Aorta (tissue), 5 donors: ENCODE measurements at regions not wholly inside any gene's neighbourhood (a gene's known extent, or its start where the extent isn't known, plus 50 kb on each side); places are given as distances from the start of the nearest gene placed in this dataset.

Experiments used
- ATAC-seq: fragments of 200-7000 bp; cut with Tn5 transposase; one replicate; pipeline ENCODE4 v1.9.1; 2022; ENCODE audit warnings: moderate library complexity; ENCODE audit not compliant: low FRiP score
- DNase-seq, 2 donors: peaks; one replicate each; pipeline ENCODE4 v3.0.0-alpha.2; 2020
- H3K27ac ChIP-seq, 2 donors: one replicate each; pipeline ENCODE4 v1.5.1; 2013; ENCODE audit warnings: low read length in 2 of 2, mild to moderate bottlenecking in 2 of 2, moderate library complexity in 2 of 2, control low read depth in 1 of 2, inconsistent platforms in 1 of 2, low read depth in 1 of 2
- H3K27me3 ChIP-seq, 2 donors: one replicate each; pipeline ENCODE4 v1.6.1; 2013; ENCODE audit warnings: control low read depth in 1 of 2, low read length in 1 of 2, mild to moderate bottlenecking in 1 of 2, moderate library complexity in 1 of 2; ENCODE audit not compliant: insufficient read depth in 2 of 2, control insufficient read depth in 1 of 2
- H3K36me3 ChIP-seq, 2 donors: one replicate each; pipeline ENCODE4 v1.6.1; 2013; ENCODE audit warnings: control low read depth in 1 of 2, low read length in 1 of 2, mild to moderate bottlenecking in 1 of 2; ENCODE audit not compliant: insufficient read depth in 2 of 2, control insufficient read depth in 1 of 2
- H3K4me1 ChIP-seq, 2 donors: one replicate each; pipeline ENCODE4 v1.6.1; 2013; ENCODE audit warnings: low read length in 2 of 2, control low read depth in 1 of 2, mild to moderate bottlenecking in 1 of 2, moderate library complexity in 1 of 2; ENCODE audit not compliant: insufficient read depth in 2 of 2, control insufficient read depth in 1 of 2
- H3K4me3 ChIP-seq, 2 donors: one replicate each; pipeline ENCODE4 v1.5.1; 2013; ENCODE audit warnings: low read length in 2 of 2, control low read depth in 1 of 2, mild to moderate bottlenecking in 1 of 2
- H3K9me3 ChIP-seq: one replicate; pipeline ENCODE4 v1.6.1; 2013; ENCODE audit warnings: mild to moderate bottlenecking, low read length; ENCODE audit not compliant: control insufficient read depth
- WGBS, 2 donors: extraction: QIAGEN DNeasy Blood & Tissue Kit; methylation state at CpG; one replicate each; pipeline ENCODE4 v1.1.7; 2013; 5-methylcytosine and 5-hydroxymethylcytosine counted together
- intact Hi-C, 2 donors: fragments of 100-400 bp; cut with DNase I; formaldehyde crosslinking; loops; one replicate each; pipeline versions ENCODE4 v1.14.2 to v1.15.0; 2022
- donor health status: healthy with polysubstance abuse.
- donor health status: Bipolar disorder and iron deficiency.
- donor health status: DM: no; HTN: no; CAD: no.
- donor health status: DM: no; HTN: no; CAD: no.
- donor health status: DM: yes; HTN: yes; CAD: no.

DNA sequence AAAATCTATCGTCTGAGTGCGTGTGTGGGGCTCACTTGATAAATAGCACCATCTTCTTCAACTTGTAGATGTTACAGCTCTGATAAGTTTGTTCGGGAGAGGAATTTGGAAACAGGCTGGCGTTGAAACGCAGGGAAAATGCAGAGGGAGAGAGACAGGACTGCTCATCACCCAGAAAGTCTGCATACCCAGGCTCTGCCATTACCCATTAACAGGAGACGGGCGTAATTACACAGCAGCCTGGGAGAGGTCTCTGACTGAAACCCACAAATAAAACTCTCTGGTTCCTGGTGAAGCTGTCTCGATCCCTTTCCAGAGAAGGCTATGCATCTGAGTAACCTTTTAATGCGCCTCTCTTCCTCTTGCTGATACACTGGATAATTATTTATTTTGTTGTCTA is 547.3 kb downstream of the BCL11B start:
- Histone ChIP-seq H3K27ac (no peak overlapping the region), H3K36me3 (no peaks in the 10 kb centered on the region), H3K4me3 (no peak overlapping the region), H3K4me1 (no peaks in the 10 kb centered on the region), H3K27me3 (no peaks in the 10 kb centered on the region), H3K9me3 (no peaks in the 10 kb centered on the region)
- 42 to 46% methylated on average over 9 of the region's 9 CpGs for WGBS, 2 donors
- ATAC-seq (no peak), DNase-seq (no peak)
- intact Hi-C loops = no loop called here

DNA sequence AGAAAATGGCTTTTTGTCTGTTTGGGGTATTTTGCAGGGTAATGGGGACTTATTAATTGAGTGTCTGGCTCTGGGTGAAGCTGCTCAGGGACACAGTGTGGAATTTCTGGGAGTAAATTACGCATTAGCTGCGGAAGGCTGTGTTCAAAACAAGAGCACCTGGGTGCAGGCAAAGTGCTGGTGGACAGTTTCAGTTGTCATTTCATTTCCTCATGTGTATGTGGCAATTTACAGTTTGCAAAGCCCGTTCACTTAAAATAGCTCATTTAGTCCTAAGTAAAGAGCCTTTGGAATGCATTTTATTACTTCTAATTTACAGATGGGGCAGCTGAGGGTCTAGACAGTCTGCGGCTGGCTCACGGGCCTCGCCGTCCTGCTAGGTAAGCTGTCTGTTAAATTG is 546.8 kb downstream of the BCL11B start:
- intact Hi-C loops = no loop called here
- no peak for DNase-seq
- WGBS, 2 donors = 55 to 63% methylated on average over 7 of the region's 7 CpGs
- no peaks in the 10 kb centered on the region for H3K4me1 ChIP-seq
- H3K9me3 ChIP-seq = no peaks in the 10 kb centered on the region
- no peak overlapping the region for H3K4me3 ChIP-seq
- H3K27me3 ChIP-seq = no peaks in the 10 kb centered on the region
- no peak for ATAC-seq
- H3K36me3 ChIP-seq = no peaks in the 10 kb centered on the region
- H3K27ac ChIP-seq = no peak overlapping the region

DNA sequence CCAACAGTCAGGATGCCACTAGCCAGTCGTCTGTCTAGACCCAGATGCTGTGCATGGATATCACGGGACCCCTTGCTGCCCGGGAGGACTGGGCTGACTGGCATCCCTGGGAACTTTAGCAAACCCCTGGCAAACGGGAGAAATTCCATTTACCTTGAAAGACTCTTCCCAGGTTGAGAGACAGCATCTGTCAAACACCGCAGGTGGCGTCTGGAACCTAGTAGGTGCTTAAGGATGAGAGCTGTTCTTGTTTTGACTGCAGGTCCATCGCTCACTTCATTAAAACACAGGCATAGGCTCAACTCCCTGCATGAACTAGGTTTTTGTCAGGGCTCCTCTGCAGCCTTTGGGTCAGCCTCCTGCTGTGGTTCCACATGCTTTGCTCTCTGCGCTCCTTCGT is 546.3 kb downstream of the BCL11B start:
- Histone ChIP-seq H3K9me3 (no peaks in the 10 kb centered on the region), H3K27me3 (no peaks in the 10 kb centered on the region), H3K4me1 (no peaks in the 10 kb centered on the region), H3K27ac (no peak overlapping the region), H3K36me3 (no peaks in the 10 kb centered on the region), H3K4me3 (no peak overlapping the region)
- DNase-seq (no peak), ATAC-seq (no peak)
- intact Hi-C loops = no loop called here
- WGBS, 2 donors = 76% methylated on average over 9 of the region's 9 CpGs

DNA sequence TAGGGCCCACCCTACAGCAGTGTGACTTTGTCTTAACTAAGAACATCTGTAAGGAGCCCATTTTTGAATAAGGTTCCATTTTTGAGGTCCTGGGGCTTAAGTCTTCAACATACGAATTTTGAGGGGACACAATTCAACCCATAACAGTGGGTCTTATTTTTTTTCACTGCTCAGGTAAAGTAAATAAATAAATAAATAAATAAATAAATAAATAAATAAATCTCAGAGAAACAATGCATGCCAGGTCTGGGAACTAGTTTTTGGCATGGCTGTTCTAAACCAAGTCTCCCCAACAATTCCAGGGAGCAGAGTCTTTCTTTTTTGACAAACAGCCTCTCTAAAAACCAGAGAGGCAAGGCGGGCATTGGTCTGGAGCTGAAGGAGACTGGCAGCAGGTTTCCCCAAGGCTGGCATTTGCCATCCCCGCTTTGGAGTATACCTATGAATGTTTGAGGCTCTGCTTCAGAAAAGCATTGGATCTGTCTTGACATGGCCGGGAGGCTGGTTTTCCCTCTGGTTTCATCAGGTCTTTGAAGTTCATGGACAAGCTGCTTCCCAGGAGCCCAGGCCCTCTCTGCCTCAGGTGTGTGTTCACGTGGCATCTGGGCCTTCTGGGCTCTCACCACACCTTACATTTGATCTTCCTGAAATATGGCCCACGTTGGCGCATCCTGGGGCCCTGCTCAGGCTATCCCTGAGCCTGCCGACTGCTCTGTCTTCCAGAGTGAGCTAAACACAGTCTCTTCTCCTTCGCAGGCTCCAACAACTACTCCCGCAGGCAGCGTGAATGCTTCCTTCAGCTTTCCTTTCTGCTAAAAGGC is 545.2 kb downstream of the BCL11B start:
- DNase-seq (no peak), ATAC-seq (no peak)
- WGBS, 2 donors = 81 to 90% methylated on average over 11 of the region's 11 CpGs
- Histone ChIP-seq H3K4me1 (no peaks in the 10 kb centered on the region), H3K9me3 (peaks cover 1% of the 10 kb centered on the region), H3K36me3 (no peaks in the 10 kb centered on the region), H3K27me3 (no peaks in the 10 kb centered on the region), H3K27ac (no peak overlapping the region), H3K4me3 (no peak overlapping the region)
- intact Hi-C loops = no loop called here

DNA sequence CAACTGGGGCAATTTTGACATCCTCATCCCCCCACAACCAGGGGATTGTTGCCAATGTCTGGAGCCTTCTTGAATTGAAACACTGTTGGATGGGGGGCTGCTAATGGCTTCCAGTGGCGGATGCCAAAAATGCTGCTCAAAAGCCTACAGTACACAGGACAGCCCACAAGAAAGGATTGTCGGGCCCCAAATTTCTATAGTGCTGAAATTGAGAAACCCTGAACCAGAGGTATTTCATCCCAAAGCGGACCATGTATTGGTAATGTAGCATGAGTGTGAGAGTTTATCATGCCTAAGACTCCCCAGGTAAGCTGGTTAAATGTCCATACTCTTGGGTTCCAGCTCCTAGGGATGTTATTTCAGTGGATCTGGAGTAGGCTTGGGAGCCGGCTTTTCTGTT is 544.0 kb downstream of the BCL11B start:
- Histone ChIP-seq H3K27me3 (no peaks in the 10 kb centered on the region), H3K36me3 (no peaks in the 10 kb centered on the region), H3K4me3 (no peak overlapping the region), H3K9me3 (peaks cover 1% of the 10 kb centered on the region), H3K27ac (no peak overlapping the region), H3K4me1 (no peaks in the 10 kb centered on the region)
- WGBS, 2 donors = 82% methylated on average over 4 of the region's 4 CpGs
- DNase-seq = no peak
- ATAC-seq = no peak
- intact Hi-C loops = no loop called here

DNA sequence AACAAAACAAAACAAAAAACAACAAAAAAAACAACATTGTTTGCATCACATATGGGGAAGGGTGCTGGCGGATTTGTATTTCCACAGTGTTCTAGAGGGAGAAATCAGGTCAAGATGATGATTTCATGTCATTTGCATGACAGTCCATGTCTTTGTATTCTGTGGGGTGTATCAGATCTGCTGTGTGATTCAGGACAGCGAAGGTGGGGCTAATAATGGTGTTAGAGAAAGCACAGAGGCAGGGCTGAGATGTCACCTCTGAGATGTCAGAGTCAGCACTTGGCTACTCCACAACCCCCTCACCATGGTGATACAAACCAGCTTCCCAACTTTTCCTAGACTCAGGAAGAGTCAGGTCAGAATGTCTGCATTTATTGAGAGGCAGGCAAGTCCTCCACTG is 543.2 kb downstream of the BCL11B start:
- Histone ChIP-seq H3K27me3 (no peaks in the 10 kb centered on the region), H3K27ac (no peak overlapping the region), H3K36me3 (no peaks in the 10 kb centered on the region), H3K9me3 (peaks cover 1% of the 10 kb centered on the region), H3K4me1 (no peaks in the 10 kb centered on the region), H3K4me3 (no peak overlapping the region)
- DNase-seq = no peak
- intact Hi-C loops = no loop called here
- ATAC-seq = no peak
- 75 to 87% methylated on average over 2 of the region's 2 CpGs for WGBS, 2 donors

DNA sequence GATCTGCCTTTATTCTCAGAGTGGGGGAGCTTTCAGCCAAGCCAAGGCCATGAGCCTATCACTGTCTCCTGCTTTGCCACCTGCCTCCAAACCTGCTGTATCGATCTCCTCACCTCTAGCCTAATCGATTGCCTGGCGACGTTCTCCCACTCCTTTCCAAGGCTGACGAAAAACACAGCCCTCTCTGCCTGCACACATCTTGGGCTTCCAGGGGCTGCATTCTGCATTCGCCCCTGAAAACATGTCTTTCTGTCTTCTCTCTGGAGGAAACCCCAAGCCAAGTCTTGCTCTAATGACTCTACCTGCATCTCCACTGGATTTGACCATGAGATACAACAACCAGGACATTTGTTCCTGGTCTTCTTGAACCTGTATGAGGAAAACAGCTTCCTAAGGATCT is 540.7 kb downstream of the BCL11B start:
- intact Hi-C loops = no loop called here
- WGBS, 2 donors = 91 to 93% methylated on average over 6 of the region's 6 CpGs
- DNase-seq = no peak

DNA sequence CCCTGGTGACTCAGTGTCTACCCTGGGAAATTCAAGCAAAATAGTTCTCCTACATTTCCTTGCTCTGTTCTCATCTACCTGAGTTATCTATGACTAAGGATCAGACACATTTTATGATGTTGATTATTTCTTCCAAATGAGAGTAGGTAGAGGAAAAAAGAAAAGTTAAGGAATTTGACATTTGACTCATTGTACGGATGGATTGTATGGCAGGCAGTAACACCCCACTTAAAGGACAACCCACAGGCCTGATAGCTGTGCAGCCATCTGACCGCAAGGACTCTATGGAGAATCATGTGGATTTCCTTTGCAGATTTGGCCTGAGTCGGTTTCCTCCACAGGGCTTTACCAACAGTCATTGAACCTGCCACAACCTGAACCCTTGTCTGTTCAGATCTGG is 540.3 kb downstream of the BCL11B start:
- no peaks in the 10 kb centered on the region for H3K4me1 ChIP-seq
- H3K4me3 ChIP-seq = no peak overlapping the region
- intact Hi-C loops = no loop called here
- no peak for DNase-seq
- no peak for ATAC-seq
- peaks cover 4% of the 10 kb centered on the region for H3K9me3 ChIP-seq
- no peaks in the 10 kb centered on the region for H3K27me3 ChIP-seq
- WGBS, 2 donors = 85 to 88% methylated on average over 3 of the region's 3 CpGs
- no peak overlapping the region for H3K27ac ChIP-seq
- H3K36me3 ChIP-seq = no peaks in the 10 kb centered on the region

More for the DNA sequence above, 540.7 kb downstream of the BCL11B start:
- Histone ChIP-seq H3K4me1 (no peaks in the 10 kb centered on the region), H3K27ac (no peak overlapping the region), H3K36me3 (no peaks in the 10 kb centered on the region), H3K9me3 (peaks cover 4% of the 10 kb centered on the region), H3K4me3 (no peak overlapping the region), H3K27me3 (no peaks in the 10 kb centered on the region)
- ATAC-seq = no peak

DNA sequence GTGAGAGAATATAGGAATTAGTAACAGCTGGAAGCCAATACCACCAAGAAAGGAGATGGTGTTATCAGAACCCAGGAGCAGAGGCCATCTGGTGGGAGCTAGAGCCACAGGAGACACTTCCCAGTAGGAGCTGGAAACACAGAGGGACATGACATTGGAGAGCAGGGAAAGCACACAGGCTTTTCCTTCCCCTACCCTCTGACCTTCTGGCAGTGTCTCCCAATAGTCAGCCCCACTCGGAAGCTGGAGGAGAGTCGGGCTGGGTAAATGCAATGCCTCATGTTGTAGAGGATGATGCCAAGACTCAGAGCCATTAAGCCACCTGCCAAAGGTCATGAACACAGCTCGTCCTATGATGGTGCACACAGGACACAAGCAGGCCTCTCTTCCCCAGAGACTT is 538.5 kb downstream of the BCL11B start:
- Histone ChIP-seq H3K36me3 (no peaks in the 10 kb centered on the region), H3K4me1 (no peaks in the 10 kb centered on the region), H3K27me3 (no peaks in the 10 kb centered on the region), H3K9me3 (peaks cover 5% of the 10 kb centered on the region), H3K4me3 (no peak overlapping the region), H3K27ac (no peak overlapping the region)
- intact Hi-C loops = no loop called here
- DNase-seq (no peak), ATAC-seq (no peak)
- WGBS, 2 donors = 70 to 81% methylated on average over 3 of the region's 3 CpGs
